ENCODE measurements at regions not wholly inside any gene's neighbourhood (a gene's known extent, or its start where the extent isn't known, plus 50 kb on each side); places are given as distances from the start of the nearest gene placed in this dataset.

DNA sequence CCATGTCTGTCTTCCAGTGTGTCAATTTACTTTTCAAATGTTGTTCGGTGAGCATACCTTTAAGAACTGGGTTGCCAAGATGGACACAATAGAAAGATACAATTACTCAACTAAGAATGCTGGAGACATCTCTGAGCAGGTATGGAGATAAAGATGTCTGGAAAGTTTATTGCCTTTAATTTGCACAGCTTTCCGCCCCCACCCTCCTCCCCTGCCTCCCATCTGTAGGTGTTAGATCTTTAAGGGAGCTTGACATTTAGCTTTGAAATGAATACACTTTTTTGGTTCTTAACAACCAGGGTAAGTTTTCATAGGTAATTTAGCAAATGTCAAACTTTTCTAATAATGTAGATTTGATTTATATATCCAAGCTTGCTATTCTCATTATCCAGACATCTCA is 104.4 kb downstream of the BTBD3 start:
- no peak for DNase-seq (ENCODE audit: low read depth in 2 of 2)

DNA sequence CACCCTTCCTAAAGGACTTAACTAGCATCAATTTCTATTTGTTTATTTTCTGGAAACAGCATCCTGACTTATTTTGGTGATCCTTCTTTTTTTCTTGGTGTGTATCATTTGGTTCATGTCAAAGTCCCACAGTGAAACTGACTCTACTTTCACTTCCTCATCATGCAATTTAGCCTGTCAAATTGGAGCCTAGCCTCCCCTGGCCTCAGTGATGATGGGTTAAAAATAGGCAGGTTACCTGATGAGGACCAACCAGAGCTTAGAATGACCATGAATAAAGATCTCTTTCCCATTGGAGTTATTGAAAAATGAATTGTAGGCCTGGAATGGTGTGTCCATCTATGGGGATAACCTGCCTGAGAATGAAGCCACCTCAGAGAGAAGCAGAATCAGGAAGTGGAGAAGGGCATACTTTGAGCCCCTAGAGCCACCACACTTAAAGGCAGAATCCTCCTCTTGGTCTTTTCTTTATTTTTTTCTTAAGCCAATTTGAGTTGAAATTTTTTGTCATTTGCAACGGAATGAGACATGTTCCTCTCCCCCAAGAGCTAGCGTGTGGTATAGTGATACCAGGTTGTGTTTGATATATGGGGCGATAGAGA is 105.6 kb downstream of the BTBD3 start:
- DNase-seq (ENCODE audit: low read depth in 2 of 2): no peak

DNA sequence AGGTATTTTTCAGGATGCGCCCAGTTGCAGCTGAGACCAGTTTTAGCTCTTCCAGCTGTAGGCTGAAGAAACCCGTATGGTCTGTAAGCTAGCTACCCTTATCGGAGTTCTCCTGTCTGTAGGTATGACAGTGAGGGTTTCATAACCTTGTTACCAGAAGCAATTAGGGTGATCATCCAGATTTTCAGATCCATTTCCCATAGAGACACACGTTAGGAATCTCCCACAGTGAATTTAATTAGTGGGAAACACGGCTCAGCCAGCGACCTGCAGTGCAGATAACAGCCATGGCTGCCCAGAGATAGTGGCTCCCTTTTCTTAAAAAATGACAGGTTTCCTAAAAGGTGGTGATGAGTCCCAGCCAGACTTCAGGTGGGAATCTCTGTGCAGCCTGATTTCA is 111.1 kb downstream of the BTBD3 start:
- DNase-seq (ENCODE audit: low read depth in 2 of 2): no peak

DNA sequence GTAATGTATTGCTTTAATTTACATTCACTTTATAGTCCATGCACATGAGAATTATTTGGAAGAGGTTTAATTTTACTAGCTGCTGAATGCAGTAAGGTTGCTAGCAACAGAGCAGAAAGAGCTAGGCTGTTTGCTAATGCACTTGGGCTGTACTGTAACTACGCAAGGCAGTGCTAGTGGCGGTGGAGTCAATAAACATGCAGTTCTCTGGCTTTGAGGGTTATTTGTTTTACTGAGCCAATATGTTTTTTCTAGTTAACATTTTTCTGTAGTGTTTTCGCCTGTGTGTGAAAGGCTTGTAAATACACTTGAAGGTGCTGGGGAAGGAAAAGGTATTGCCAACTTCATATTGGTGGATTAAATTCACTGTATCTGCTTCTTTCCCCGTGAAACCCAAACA is 112.8 kb downstream of the BTBD3 start:
- no peak for DNase-seq (ENCODE audit: low read depth in 2 of 2)

DNA sequence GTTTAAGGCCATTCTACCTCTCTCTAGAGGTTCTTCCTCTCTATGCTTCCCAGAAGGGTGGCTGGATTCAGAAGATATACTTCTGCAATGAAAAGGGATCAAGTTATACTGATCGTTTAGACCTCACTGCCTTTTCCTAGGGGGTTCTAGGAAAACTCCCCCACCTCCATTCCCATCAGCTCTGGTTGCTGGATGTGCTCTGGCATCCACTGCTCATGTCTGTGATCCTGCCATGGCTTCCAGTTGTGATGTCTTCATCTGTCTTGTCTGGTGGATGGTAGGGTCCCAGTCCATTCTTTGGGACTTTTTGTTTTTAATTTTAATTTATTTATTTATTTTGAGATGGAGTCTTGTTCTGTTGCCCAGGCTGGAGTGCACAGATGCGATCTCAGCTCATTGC is 118.4 kb downstream of the BTBD3 start:
- DNase-seq (ENCODE audit: low read depth in 2 of 2): no peak

DNA sequence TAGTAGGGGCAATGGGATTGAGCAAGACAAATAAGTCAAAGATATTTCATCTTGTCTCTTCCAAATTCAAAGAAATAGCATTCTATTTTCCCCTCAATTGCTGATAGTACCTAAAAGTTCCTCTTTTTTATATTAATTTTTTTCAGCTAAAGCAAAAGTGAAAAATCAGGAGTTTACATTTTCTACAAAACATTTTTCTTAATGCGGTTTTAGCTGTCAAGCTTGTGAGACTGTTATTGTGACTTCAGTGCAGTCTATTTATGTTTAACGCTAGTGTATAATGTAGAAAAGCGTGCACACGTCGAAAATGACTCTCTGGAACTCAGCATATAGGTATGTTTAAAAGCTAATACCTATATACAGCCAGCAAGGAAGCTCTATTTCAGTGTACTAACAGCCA is 119.8 kb downstream of the BTBD3 start:
- DNase-seq (ENCODE audit: low read depth in 2 of 2): no peak

DNA sequence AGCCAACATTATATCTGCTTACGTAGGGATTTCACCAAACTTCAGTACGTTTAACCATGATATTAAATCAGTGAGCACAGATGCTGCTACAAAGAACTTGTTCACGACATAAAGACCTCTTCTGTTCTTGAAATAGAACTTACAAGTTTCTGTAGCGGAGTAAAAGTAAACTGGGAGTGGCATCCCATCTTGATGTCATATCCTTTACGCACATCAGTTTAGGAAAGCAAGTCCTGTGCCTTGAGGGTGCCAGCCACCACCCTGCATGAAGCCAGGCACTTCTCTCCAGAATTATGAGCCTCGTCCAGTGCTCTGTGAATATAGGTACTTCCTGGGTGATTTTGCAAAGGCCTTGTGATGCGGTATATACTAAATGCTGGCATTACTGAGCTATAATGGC is 122.6 kb downstream of the BTBD3 start:
- no peak for DNase-seq (ENCODE audit: low read depth in 2 of 2)

DNA sequence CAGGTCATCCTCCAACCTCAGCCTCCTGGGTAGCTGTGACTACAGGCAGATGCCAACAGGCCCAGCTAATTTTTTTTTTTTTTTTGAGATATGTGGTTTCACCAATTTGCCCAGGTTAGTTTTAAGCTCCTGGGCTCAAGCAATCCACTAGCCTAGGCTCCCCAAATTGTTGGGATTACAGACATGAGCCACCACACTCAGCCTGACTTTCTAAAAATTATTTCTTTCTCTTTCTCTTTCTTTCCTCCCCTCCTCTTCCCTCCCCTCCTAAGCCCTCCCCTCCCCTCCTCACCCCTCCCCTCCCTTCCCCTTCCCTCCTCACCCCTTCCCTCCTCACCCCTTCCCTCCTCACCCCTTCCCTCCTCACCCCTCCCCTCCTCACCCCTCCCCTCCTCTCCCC is 127.3 kb downstream of the BTBD3 start:
- DNase-seq (ENCODE audit: low read depth in 2 of 2): no peak

DNA sequence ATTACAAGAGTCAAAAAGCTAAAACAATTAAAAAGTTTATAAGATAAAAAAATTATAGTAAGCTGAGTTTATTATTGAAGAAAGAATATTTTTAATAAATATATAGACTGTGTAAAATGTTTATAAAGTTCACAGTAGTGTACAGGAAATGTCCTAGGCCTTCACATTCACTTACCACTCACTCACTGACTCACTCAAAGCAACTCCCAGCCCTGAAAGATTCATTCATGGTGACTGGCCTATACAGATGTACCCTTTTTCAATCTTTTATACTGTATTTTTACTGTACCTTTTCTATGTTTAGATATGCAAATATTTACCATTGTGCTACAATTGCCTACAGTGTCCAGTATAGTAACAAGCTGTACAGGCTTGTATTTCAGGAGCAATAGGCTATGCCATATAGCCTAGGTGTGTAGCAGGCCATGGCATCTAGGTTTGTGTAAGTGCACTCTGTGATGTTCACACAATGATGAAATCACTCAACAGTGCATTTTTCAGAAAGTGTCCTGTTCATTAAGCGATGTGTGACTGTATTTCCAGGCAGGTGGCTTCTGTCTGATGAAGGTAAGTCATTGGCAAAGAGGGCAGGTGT is 130.2 kb downstream of the BTBD3 start:
- DNase-seq (ENCODE audit: low read depth in 2 of 2): no peak

DNA sequence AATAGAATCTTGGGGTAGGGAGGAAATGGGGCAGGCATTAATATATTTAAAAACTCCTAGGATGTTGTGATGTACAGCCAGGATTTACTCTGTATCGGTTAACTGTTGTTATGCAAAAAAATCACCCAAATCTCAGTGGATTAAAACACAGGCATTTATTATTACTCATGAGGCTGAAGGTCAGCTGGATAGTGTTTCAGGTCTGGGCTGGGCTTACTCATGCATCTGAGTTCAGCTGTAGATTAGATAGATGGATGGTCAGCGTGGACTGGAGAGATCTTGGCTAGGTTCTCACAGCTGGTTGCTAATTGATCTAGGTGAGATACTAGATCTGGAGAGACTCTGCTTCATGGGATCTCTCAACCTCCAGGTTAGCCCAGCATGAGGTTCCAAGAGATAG is 131.4 kb downstream of the BTBD3 start:
- no peak for DNase-seq (ENCODE audit: low read depth in 2 of 2)

DNA sequence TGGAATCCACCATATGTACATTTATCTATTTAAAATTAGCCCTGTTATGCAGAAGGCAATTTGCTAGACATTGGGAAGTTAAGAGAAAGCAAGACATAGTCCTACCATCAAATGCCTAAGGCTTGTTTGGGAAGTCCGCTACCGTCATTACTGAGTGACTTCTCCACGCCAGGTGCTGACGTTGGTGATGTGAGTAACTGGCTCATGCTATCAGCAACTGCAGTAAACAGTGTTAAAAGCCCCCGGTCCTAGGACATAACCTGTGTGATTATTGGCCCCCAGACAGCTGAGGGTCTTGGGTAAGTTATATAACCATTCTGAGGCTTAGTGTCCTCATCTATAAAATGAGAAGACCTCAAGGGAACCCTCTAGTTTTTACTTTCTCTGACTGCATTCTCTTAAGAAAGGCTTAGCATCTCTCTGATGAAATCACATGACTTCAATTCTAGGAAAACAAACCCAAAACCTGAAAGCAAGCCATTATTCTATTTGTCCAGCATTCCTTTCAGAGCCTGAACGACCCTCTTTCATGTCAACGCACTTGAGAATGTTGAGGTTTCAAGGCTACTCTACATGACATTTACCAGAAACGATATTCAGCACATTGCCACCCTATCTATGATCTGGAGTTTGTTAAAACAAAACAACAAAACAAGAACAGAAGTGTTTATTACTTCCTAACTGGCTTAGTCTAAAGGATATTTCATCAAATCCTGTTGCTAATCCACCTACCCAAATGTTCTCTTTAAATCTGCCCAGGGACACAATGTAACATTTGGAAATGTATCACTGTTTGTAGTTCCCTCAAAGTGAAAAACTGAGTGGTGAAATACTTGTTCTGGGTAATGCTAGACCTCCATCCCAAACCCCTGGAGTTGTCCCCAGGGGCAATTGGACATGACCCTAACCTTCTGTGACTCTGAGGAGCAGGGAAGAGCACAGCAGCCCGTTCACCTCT is 133.8 kb downstream of the BTBD3 start:
- DNase-seq (ENCODE audit: low read depth in 2 of 2): no peak

DNA sequence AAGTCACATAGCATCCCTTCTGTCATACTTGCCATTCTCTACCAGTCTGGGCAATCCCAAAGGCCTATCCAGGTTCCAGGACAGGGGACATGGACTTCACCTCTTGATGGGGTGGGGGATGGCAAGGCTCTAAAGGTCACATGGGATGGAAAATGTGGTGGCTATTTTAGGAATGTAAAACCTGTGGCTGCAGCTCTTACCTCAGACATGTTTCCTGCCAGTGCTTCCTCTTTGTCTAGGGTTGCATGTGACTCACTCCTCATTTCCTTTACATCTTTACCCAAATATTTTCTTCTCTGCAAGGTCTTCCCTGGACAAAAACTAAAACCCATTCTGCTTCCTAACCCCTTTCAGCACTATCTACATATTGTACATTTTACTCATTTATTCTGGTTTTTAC is 135.7 kb downstream of the BTBD3 start:
- peak in 1 of 2 experiments; percentile 57 for DNase-seq (ENCODE audit: low read depth in 2 of 2)

DNA sequence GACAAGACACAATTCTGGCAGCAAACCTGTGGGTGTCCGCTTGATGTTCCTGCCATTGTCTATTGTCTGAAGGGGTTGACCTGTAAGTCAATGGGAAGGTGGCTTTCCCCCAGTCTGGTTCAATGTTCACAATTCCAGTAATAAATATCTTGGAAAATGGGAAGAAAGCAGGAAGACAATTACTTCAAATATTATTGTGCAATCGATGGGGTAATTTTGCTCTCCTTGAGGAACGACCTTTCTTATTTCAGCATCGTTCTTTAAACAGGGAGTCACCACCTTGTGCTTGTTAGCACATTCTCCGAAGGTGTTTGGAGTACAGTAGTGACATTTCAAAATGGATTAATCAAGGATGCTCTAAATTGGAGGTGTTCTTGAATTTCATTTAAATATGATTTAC is 136.9 kb downstream of the BTBD3 start:
- no peak for DNase-seq (ENCODE audit: low read depth in 2 of 2)

DNA sequence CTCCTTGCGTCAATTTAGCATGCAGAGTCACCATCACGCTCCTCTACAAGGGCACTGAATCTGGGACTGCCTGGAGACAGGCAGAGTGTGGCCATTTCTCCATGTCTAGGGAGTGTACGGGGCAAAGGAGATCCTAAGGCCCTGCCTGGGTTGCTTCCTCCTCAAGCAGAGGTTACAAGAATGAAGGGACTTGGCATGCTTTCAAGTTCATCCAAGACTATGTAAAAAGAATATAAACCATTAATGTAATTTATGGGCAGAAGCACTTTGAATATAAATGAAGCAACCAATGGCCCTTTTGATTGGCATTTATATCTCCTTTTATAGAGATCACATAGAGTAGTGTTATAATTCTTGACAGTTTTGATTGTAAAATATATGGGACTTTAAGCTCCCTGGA is 137.5 kb downstream of the BTBD3 start:
- no peak for DNase-seq (ENCODE audit: low read depth in 2 of 2)

DNA sequence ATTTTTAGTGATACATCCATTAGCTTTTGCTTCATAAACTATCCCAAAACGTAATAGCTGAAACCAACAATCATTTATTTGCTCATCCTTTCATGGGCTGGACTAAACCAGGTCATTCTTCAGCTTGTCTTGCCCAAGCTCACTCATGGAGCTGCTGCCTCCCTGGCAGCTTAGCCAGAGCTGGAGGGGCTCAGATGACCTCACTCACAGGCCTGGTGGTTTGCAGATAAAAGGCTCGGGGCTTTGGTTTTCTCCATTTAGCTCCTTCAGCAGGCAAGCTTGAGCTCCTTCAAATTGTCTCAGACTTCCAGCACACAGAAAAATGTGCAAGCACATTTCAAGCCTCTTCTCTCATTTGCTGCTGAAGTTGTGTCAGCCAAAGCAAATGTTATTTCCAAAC is 139.1 kb downstream of the BTBD3 start:
- no peak for DNase-seq (ENCODE audit: low read depth in 2 of 2)

DNA sequence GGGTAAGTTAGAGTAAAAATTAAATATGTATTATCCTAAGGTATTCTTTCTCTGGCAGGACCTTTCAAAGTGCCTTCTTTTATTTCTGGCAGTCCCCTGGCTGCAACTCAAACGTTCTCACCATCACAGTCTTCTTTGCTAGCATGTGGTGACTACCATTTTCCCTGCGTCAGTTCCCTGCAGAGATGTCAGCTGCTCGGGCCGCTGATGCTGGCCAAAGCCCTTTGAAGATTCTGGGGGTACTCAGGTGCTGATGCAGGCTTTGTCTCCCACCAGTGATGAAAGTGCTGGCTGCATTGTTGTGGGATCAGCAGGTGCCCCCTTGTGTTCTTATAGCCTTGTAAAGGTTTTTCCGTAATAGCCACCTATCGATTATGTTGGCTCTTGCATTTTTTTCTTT is 140.1 kb downstream of the BTBD3 start:
- DNase-seq (ENCODE audit: low read depth in 2 of 2): no peak

DNA sequence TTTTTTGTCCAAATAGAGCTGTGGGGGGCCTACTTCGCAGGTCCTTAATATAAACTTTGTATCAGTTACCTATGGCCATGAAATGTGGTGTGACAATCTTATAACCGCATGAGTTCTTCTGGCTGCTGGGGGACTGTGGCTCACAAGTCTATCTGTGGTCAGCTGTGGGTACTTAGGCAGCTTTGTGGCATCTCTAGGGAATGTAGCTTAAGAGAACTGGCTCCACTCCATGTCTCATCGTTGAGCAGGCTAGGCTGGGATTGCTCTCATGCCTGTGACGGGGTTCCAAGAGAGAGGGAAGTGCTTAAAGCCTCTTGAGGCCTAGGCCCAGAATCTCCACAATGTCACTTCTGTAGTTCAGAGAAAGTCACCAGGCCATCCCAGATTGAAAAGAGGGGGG is 140.5 kb downstream of the BTBD3 start:
- no peak for DNase-seq (ENCODE audit: low read depth in 2 of 2)

DNA sequence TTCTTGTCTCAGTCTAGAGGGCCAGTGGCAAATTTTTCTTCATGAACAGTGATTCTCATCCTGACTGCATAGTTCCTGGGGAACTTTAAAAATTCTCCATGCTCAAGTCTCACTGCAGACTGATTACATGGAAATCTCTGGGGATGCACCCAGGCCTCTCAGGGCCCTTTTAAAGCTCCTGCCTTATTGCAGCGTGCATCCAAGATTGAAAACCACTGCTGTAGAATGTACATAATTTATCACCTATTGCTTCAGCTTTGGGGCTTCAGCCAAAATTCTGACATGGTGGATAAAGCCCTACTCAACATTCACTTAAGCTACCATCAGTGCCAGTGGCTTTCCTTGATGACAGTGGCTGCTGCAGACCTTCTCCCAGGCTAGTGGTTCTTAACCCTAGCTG is 143.8 kb downstream of the BTBD3 start:
- peak; percentile 75 to 80 for DNase-seq (ENCODE audit: low read depth in 2 of 2)

DNA sequence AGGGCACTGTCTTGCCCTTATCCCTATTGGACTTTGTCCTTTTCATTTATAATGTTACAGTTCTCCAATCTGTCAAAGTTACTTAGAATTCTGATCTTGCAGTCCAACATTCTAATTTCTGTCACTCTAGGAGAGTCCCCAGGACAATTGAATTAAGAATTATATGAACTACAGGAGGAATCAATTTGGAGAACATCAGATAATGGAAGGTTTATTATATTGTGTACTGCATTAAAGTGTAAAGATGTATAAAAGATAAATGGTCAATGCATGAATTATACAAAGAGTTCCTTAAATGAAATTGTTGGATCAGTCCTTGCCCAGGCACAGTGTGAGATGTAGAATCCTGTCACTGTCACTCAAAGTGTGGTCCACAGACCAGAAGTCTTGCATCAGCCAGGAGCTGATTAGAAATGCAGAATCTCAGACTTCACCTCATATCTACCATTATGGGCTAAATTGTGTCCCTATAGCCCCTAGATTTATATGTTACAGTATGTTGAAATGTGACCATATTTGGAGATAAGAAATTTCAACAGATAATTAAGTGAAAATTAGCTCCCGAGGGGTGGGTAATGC is 145.5 kb downstream of the BTBD3 start:
- no peak for DNase-seq (ENCODE audit: low read depth in 2 of 2)

DNA sequence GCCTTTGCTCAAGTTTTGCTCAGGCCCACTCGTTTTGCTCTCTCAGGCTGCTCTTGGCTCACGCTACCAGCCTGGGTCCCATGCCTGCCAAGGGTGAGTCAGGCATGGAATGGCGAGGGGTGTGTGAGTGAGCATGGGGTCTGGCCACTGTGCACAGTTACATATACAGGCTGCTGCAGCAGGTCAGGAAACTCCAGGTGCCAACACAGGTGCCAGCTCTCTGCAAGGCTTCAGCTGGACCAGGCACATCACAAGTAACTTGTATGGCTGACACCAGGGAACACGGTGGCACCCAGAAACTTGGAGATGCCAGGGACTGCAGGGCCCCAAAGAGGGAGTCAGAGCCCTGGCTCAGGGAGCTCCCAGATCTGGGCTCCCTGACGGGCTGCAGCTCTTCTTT is 146.8 kb downstream of the BTBD3 start:
- no peak for DNase-seq (ENCODE audit: low read depth in 2 of 2)

DNA sequence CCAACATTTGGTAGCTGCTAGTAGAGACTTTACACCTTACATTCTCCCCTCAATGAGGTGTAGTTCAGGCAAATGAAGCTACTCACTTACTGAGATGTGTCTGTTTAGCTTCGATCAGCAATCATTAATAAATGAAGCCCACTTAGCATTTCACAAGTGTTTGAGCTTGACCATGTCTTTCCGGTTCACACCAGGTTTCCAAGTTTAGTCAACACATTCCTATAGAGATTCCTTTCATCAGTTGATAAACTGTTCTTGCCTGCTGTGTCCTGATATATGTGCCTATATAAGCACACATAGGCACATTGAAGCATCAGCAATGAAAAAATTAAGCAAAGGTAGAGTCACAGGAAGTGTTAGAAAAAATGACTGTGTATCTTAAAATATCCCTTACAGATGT is 150.0 kb downstream of the BTBD3 start:
- no peak for DNase-seq (ENCODE audit: low read depth in 2 of 2)

DNA sequence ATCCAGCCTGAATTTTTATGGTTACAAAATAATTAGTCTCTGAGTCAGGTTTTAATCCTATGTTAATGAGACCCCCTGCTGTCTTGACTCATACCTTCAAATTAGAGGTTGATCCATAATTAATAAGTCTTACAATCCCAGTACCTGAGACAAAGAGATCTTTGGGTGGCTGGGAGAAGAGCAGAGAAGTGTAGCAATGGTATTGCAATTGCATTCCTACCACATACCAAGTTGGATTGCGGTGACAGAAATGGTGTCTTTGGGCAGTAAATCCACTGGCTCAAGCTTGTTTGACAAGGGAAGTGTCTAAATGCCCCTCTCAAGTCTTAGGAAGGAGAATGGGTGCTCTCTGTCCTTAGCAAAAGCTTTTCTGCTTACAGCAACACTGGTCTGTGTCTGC is 150.4 kb downstream of the BTBD3 start:
- DNase-seq (ENCODE audit: low read depth in 2 of 2): peak; percentile 77 to 80

DNA sequence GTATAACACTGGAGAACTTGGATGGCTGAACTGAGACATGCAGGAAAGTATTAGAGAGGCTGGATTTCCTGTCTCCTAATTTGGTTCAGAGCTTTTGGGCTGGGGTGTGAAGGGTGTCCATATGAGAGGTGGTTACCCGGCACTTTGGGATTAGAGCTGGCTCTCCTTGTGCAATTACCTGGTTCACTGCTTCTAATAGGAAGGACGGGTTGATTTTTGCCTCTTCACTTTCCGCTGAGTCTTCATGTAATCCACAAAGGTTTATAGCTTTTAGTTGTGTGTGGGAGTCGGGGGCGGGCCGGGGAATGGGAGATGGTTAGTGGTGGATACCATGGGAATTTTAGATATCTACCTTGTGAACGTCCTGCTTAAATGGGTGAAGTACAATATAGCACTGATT is 151.5 kb downstream of the BTBD3 start:
- DNase-seq (ENCODE audit: low read depth in 2 of 2): no peak
